NCI-H187 (cell line): ENCODE measurements at regions not wholly inside any gene's neighbourhood (a gene's known extent, or its start where the extent isn't known, plus 50 kb on each side); places are given as distances from the start of the nearest gene placed in this dataset.
"Not testable (repeated sequence)": the region's sequence is repeated elsewhere in the genome, so short reads cannot be mapped to it uniquely, and the experiment has no call there.

Source experiments
- DNase-seq, 2 experiments: peaks; one replicate each; lab custom pipeline; 2025; lab: John Stamatoyannopoulos, UW

- not testable (repeated sequence) for DNase-seq
These were observed 585.2 kb upstream of the MDGA2 start for GRCh38 chr14:48260394-48261295.

DNA sequence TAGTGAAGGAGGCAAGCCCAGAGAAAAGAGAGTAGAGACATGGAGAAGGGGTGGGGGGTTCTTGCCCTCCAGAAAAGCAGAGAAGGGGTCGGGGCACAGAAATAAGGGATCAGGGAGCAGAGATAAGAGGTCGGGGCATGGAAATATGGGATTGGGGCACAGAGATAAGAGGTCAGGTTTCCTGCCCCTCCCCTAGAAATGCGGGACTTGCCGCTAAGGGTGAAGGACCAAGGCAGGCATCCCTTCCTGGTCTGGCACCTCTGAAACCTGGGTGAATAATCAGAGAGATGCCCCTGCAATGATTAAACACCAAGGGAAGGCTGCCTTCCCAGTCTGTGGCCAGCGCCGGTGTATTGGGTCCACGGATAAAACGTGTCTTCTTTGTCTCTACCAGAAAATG, 584.5 kb upstream of the MDGA2 start:
- DNase-seq = not testable (repeated sequence)

DNA sequence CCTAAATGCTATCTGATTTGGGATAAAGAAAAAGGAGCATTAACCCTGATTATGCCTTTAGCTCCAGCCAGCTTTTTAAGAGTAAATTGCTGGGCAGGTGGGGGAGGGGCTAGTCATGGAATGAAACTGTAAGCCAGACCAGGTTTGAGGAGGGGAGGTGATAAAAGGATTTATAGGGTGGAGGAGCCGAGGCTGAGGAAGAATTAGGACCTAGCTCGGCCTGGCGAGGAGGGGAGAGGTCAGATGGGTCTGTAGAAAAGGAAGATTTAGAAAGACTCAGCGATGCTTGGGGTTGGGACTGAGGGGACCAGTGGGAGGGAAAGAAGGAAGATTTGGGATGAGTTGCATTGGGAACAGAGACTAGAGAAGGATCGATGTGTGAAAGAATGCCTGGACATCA, 583.8 kb upstream of the MDGA2 start:
- DNase-seq = not testable (repeated sequence)

DNA sequence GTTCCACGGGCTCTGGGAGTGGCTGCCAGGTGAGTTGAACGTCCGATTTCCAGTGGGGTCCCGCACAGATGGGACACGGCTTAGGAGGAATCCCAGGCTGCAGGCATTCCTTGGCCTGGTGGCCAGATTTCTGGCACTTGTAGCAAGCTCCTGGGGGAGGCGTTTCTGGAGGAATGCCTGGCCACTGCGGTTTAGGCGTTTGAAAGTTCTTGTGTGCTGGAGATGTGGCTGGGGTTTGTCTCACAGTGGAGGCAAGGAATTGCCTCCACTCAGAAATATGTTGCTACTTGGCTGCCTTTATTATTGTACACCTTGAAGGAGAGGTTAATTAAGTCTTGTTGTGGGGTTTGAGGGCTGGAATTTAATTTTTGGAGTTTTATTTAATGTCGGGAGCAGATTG, 583.3 kb upstream of the MDGA2 start:
- DNase-seq = not testable (repeated sequence)

GRCh38 chr14:48253020-48253419, 577.6 kb upstream of the MDGA2 start:
- DNase-seq = no peak

DNA sequence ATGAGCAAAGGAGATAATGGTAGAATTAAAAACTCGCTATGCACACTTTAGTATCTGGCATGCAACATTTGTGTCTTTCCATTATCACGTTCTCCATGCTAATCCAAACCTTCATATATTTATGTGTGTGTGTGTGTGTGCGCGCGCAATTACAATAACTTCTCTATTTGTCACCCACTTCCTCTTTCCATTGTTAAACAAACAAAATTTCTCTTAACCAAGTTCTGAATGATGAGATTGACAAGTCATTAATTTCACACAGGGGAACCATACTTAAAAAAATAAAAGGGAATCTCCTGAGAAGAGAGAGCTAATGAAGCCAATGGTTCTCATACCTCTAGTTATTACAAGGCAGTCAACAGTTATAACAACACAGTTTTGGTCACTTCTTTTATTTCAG, 575.9 kb upstream of the MDGA2 start:
- DNase-seq = no peak

- no peak for DNase-seq
These were observed 575.2 kb upstream of the MDGA2 start for GRCh38 chr14:48250575-48250974.

GRCh38 chr14:48247977-48248376, 572.6 kb upstream of the MDGA2 start:
- no peak for DNase-seq

DNA sequence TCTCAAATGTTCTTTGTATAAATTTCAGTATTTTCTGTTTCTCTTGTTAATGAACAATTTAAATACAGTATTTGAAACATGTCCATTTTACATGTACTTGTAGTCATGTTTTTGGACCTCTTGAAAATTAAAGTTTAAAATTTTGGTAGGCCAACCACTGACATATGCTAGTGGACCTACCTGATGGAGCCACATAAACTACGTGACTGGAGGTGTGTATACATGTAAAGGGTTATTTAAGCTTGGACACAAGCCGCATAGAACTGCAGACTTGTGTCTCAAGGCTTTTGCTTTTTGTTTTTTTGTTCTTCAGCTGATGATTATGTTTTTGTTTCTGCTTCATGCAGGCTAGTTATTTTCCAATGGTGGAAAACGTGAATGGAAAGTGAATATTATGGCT, 568.5 kb upstream of the MDGA2 start:
- DNase-seq = no peak

DNA sequence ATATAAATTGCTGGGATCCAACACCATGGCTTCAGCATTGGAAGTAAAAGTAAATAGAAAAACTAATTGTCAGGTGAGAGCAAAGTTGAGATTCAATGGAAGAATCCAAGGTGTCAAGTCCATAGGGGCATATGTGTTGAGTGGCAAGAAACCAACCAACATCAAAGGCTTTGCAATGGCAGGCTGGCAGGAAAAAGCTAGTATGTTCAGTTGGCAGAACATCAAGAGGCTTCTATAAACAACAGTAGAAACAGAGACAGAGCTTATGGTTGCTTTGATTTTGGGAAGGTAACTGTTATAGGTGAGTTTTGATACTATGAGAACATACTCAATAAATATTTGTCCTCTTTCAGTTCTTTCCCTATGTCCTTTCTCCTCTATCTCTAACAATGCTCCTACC, 553.7 kb upstream of the MDGA2 start:
- no peak for DNase-seq

DNA sequence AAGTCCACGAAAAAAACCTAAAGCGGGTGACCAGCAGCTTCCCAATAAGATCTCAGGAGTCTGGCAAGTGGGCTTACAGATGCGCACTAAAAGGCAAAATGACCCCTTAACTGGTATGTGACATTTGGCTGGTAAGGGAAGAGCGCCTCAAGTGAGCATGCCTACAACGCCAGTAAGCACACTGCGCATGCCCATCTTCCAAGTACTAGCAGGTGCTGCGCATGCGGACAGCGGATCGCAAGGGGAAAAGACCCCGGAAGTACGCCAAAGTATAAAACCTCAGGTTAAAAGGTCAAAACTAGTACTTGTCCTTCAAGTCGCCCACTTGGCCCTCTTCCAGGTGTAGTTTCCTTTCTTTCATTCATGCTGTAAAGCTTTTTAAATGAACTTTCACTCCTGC, 518.5 kb upstream of the MDGA2 start:
- no peak for DNase-seq

- DNase-seq = not testable (repeated sequence)
These were observed 474.2 kb upstream of the MDGA2 start for GRCh38 chr14:48149624-48150023.

DNA sequence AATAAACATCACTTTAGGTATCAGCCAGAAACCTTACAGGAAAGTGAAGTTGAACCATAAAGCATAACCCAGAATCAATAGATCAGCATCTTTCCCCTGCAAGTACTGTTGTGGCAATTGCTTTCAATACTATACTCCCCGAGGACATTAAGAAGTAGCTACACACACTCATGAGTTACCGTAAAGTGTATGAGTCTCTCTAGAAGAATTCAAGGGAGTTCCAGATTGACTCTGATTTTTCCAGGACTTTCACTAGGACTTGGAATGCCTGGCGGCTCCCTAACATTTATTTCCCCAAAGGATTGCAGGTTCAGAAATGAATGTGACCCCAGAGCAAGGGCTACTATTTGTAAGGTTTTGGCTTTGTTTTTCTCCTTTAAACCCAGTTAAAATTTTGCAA, 465.4 kb upstream of the MDGA2 start:
- DNase-seq = no peak

- no peak for DNase-seq
These were observed 454.1 kb upstream of the MDGA2 start for GRCh38 chr14:48129472-48129871.

GRCh38 chr14:48127674-48128073, 452.3 kb upstream of the MDGA2 start:
- no peak for DNase-seq

- no peak for DNase-seq
These were observed 450.2 kb upstream of the MDGA2 start for GRCh38 chr14:48125654-48126053.

DNA sequence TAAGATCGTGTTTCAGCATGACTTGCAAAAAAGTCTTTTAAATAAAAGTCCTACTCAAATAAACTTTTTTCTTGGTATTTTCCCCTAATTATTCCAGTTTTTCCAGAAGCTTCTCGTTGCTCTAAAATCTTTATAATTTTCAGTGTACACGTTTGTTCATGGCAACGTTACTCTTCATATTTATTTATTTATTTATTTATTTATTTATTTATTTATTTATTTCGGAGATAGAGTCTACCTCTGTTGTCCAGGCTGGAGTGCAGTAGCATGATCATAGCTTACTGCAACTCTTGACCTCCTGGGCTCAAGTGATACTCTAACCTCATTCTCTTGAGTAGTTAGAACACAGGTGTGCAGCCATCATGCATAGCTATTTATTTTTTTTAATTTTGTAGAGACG, 438.3 kb upstream of the MDGA2 start:
- DNase-seq = no peak

DNA sequence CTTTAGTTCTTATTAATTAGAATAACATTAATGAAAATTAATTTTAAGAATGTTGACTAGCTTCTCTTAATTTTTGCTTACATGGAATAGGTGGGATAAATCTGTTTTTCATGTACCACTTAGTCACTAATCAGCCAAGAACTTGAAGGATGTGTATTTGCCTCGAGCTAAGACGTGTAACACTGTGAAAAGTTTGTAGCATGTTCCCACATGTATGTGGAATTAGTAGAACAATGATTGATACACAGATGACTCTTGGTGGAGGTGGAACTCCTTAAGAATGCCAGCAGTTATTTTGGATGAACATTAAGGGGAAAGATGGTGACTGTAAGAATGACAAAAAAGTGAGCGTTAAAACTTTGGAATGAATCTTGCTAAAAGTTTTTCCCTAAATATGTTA, 435.7 kb upstream of the MDGA2 start:
- DNase-seq = no peak

DNA sequence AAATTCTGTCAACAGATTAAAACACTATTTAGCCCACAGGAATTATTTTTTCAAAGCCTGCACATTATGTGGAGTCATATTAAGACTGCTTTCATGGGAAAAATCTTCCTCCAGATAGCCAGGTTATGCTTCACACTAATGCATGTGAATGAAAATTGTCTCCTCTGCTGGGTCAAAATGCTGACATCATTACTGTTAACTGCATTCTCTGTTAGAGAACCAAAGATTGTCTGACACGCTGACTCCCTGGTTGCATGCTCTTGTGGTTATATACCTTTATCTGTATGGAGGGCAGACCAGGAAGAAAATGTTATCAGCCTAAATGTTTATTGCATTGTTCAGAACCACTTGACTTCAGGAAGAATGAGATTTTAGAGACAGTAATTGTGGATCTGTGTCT, 432.2 kb upstream of the MDGA2 start:
- no peak for DNase-seq

GRCh38 chr14:48096897-48097296, 421.5 kb upstream of the MDGA2 start:
- no peak for DNase-seq

- no peak for DNase-seq
These were observed 411.1 kb upstream of the MDGA2 start for GRCh38 chr14:48086516-48086915.

DNA sequence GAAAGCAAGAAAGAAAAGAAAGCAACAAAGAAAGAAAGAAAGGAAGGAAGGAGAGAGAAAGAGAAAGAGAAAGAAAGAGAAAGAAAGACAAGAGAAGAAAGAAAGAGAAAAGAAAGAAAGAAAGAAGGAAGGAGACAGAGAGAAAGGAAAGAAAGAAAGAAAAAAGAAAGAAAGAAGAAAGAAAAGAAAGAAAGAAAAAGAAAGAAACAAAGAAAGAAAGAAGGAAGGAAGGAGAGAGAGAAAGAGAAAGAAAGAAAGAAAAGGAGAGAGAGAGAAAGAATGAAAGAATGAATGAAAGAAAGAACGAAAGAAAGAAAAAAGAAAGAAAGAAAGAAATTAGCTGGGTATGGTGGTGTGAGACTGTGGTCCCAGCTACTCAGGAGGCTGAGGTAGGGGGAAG, 400.1 kb upstream of the MDGA2 start:
- DNase-seq = no peak

DNA sequence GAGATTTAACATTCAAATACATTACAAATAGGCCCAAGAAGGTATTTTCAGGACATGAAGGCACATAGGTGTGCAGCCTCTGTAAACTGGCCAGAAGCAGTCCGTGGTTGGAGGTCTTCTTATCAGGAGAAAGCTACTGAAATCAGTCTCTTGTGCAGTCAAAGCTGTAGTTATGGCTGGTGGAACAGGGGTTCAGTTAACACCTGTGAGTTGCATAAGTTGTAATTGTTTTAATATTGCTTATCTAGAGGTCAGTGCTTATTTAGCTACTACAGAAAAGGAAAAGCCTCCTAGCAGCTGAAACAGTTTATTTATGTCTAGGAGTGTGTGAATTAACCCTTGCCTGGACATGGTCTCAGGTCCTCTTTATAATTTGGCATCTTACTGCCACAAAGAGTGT, 377.6 kb upstream of the MDGA2 start:
- DNase-seq = no peak

DNA sequence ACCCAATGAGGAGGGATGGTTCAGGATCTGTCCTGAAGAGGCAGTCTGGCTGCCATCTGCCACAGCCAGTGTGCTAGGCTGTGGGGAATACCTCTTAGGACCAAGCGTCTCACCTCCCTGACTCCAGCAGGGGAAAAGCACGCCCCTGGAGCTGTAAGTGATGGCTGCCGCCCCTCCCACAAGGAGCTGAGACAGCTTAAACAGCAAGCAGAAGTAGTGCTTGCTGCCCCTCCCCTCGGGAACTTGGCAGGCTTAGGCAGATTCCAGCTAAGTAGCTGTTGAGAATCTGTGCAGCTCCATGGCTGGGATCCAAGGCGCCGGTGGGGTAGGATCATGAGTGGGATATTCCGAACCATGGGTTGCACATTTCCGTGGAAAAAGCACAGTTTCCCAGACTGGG, 360.4 kb upstream of the MDGA2 start:
- DNase-seq = no peak
